ACHN (cell line): ENCODE measurements at regions not wholly inside any gene's neighbourhood (a gene's known extent, or its start where the extent isn't known, plus 50 kb on each side); places are given as distances from the start of the nearest gene placed in this dataset.
"Not testable (repeated sequence)": the region's sequence is repeated elsewhere in the genome, so short reads cannot be mapped to it uniquely, and the experiment has no call there.

ENCODE experiments used
- DNase-seq: peaks from one replicate; pipeline ENCODE4 v3.0.0-alpha.2; 2015
- in situ Hi-C: cut with HindIII; loops from 2 replicates; pipeline ENCODE4 v1.10.0; 2017; ENCODE audit warnings: low sequenced_read_pairs, low pct_ligation_motif_present, low pct_unique_long_range_greater_than_20kb

DNA sequence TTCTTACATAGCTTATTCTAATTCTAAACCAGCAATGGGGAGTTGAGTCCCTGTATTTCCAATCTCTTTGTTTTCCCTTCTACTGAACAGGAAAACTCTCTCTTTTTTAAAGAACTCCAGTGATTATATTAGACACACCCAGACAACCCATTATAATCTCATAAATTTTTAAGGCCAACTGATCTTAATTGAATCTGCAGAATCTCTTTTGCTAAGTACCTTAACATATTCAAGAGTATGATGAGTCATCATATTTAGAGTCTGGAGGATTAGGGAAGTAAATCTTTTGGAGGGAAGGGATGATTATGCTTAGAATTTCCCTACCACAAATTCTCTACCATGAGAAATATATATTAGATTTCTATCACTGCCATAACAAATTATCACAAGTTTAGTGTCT is 705.1 kb downstream of the CENPC start:
- DNase-seq = no peak
- in situ Hi-C loops = no loop called here

DNA sequence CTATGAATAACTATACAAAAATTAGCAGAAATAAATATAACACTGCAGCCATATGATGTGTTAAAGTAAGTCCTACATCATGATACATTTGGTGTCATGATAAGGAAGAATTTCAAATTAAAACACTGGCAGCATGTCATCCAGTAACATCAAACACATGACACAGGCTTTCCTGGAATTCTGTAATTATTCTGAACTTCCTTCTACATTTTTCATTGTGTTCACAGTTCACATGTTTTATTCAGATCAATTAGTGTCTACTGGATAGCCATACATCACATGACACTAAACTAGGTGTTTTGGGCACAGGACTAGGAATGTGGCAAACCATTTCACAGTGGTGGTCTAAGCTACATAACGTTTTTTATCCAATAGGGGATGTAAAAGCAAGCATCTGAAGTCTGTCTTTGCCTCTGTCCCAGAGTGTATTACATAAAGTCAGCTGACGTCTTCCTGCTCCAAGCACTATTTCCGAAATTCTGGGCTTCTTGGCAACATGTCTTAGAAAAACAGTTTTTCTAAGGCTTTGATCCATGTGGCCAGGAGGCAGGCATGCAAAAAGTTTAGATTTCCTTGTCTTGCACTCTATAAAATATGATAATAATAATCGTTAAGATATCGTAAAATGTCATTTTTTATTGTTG is 707.9 kb downstream of the CENPC start:
- DNase-seq = no peak
- in situ Hi-C loops = no loop called here

DNA sequence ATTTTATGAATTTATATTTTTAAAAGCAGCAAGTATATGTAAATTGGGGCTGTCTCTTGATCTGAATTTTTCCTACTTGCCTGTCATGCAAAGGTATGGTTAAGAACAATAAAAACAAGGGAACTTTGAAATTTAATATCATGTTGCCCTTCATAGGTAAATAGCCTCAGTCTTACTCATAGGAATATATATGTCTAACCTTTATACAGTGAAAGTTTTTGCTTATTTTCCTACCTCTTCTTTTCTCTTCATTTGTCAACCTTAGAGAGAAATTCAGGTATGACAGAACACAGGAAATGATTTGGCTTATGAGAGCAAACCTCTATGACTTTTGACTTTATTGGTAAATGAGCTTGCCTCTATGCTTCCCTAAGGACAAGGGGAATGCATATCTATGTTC is 716.0 kb downstream of the CENPC start:
- DNase-seq = no peak
- in situ Hi-C loops = no loop called here

DNA sequence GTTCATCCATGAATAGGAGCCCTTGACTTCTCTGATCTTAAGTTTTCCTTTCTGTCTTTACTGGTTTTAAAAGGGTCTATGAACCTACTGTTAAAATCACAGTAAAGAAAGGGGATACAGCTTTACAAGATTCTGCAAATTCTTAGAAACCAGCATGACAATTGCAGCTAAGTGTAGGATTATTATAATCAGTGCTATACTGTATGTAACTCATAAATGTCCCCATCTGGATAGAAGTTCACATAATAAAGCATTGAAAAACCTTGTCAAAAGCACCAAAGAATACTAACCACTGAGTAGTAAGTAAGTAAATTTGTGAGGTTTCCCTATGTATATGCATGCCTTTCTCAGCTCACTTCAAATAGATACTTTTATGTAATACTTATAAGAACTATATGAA is 724.6 kb downstream of the CENPC start:
- in situ Hi-C loops = no loop called here
- no peak for DNase-seq

DNA sequence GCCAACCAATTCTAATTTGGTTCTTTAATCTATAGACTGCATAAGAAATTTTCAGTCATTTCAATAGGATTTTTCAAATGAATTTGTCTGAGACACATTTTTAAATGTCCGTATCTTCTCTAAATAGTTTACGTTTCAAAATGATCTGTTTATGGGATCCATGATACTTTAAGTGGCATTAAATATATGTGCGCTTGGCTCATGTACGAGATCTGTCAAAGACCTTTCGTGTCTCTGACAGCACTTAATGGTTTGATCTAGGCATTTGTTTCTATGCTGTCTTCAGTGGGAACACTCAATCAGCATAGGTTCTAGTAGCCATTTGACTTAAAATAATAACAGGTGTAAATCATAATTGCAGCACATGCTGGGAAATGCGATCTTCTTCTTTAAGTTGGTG is 731.0 kb downstream of the CENPC start:
- in situ Hi-C loops = no loop called here

DNA sequence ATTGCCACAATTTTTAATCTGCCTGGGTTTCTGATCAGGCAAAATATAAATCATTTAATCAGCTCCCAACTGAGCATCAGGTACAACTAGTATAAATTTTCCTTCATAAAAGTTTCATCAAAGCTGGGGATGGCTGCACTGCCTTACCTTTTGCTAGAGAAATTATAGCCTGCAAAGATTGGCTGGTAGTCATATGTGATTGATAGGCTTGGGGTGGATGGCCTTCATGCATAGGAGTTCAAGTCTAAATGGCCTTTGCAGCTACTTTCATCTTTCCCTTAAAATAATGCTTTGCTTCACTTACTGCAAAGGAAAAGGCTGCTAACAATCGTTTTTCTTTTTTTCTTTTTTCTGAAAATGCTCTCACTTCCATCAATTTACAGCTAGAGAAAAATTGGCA is 739.7 kb downstream of the CENPC start:
- no peak for DNase-seq
- in situ Hi-C loops = no loop called here

More for the DNA sequence above, 731.0 kb downstream of the CENPC start:
- DNase-seq = no peak

DNA sequence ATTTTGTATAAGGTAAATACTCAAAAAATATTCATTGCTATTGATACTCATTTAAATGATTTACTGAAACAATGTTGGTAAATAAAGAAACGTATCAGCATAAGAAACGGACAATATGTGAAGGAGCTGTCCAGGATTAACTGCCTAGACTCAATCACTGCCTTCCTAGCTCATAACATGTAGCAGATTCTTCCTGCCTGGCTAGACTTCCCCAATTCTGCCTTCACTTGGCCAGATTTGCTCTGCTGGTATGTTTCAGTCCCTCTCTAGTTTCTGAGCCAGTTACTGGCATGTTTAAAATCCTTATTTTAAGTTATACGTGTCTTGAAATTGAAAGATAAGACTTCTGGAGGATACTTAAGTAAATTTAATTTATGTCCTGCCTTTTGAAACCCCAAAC is 740.3 kb downstream of the CENPC start:
- DNase-seq = no peak
- in situ Hi-C loops = no loop called here

DNA sequence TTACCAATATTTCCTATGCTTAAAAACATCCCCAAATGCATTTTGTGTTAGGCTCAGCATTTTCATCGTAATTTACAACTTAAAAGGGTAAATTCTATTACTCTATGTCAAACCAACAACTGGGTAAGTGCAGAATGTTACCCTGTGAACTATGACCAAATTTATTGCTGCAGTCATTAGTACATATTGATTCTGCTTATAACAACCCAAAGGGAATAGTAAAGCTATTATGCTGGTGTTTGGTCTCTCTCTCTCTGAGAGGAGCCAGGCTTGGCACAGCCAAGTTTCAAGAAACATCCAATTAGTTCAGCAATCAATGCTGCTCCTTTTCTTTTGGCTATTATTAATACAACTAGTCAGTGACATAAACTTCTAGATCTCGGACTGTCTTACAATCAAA is 747.7 kb downstream of the CENPC start:
- DNase-seq = no peak
- in situ Hi-C loops = no loop called here

DNA sequence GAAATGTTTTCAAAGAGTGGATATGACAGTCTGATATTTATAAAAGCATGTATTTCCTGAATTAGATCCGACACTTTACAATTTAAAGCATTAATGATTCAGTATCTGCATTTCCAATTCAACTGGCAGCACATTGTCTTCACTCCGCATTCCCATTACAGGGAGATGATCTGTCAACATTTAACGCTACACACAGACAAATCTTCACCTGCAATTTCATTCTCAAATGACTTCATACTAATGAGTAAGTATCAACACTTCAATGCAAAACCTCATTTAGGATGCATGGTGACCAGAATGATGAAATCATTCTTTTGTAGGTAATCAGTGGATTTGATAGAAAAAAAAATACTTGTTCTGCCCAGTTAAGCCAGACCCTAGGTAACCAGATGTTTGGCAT is 749.6 kb downstream of the CENPC start:
- in situ Hi-C loops = no loop called here
- DNase-seq = no peak

DNA sequence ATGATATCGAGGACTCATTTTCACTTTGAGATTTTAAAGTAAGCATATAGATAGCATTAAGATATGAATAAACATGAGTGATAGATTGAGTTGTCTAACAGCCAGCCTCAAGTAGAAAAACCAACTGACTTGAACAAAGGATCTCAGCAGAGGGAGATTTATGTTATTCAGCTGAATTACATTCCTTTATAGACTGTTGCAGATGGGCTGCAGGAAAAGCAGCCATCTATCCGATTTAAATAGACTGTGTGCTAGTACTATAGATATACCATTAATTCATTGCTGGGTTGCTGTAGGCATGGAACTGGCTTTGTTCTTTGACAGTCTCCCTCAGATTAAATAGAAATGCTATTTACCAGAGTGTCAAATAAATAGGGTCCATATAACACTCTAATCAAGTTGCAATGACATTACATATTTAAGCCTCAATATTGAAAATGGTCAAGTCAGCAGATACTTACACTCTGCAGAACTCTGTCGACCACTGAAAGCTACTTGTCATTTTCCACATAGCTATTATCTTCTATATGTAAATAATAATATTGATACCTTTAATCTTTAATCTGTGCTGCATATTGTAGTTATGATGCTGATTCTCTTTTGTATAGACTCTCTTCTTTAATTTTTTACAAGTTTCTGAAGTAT is 750.8 kb downstream of the CENPC start:
- no peak for DNase-seq

DNA sequence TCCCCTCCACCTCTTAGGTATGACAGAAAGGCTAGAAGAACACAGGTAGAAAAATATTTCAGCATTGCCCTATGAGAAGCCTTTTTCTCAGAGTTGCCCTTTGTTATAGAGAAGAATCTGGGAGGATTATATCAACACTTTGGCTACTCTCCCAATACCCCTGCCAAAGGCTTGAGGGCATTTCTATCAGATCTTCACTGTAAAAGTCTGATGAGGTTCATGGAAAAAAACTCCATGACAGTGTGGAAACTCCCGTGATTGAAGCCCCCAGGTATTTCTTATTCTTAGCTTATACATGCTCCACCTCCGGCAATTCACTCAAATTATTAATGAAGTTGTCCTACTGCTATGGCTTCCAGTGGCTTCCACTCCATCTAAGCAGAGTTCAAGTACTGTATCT is 753.6 kb downstream of the CENPC start:
- DNase-seq = no peak
- in situ Hi-C loops = no loop called here

More for the DNA sequence above, 750.8 kb downstream of the CENPC start:
- in situ Hi-C loops = no loop called here

DNA sequence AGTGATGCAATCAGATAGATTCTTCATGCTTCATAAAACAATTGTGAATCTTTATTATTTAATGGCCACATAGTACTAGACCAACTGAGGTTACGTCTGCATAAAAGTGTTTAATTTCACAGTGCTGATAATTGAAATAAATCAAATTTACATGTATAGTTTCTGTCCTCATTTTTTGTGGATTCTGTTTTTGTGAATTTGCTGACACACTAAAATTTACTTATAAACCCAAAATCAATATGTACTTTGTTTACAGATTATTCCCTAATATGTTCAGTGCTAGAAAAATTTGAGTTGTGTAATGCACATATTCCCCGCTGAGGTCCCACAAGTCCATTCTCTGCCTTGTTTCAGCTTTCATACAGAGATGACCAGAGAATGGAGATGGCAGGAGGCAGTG is 759.8 kb downstream of the CENPC start:
- no peak for DNase-seq
- in situ Hi-C loops = no loop called here

DNA sequence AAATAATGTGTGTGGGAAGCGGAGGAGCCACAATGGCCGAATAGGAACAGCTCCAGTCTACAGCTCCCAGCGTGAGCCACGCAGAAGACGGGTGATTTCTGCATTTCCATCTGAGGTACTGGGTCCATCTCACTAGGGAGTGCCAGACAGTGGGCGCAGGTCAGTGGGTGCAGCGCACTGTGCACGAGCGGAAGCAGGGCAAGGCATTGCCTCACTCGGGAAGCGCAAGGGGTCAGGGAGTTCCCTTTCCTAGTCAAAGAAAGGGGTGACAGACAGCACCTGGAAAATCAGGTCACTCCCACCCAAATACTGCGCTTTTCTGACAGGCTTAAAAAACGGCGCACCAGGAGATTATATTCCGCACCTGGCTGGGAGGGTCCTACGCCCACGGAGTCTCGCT is 762.6 kb downstream of the CENPC start:
- in situ Hi-C loops, DNase-seq: not testable (repeated sequence)

DNA sequence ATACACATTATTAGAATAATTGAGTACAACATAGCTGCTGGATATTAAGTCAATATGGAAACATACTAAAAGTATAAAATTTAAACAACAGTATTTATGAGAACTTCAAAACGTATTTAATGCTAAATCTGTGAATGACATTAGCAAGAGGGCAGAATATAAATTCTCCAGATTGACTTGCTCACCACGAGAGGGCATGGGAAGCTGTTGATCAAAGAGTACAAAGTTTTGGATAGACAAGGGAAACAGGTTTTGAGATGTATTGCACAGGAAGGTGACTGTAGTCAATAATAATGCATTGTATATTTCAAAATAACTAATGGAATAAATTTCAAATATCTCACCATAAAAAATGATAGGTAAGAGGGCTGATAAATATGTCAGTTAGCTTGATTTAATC is 768.2 kb downstream of the CENPC start:
- in situ Hi-C loops = no loop called here
- DNase-seq = no peak

DNA sequence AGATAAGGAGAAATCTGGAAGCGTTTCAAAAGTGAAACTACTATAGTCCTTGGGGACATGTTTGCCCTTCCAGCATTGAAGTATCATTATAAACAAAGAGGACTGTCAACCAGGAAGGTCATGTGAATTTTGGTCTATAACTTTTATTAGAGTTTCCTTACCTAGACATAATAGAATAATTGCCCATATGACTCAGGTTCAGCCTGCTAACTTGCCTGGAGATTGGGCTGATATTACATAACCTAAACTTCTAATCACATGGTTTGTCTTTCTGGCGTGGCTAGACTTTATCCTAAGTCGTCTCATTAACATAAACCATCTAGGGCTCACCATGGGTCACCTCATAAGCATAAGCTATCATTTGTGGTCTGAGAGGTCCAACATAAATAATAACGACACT is 775.9 kb downstream of the CENPC start:
- in situ Hi-C loops = no loop called here
- DNase-seq = no peak

DNA sequence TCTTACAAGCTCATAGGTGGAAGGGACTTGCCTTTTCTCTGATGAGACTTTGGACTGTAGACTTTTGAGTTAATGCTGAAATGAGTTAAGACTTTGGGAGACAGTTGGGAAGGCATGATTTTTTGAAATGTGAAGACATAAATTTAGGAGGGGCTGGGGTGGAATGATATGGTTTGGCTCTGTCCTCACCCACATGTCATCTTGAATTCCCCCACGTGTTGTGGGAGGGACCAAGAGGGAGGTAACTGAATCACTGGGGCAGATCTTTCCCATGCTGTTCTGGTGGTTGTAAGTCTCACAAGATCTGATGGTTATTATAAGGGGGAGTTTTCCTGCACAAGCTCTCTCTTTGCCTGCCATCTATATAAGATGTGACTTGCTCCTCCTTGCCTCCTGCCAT is 777.9 kb downstream of the CENPC start:
- no peak for DNase-seq
- in situ Hi-C loops = no loop called here

DNA sequence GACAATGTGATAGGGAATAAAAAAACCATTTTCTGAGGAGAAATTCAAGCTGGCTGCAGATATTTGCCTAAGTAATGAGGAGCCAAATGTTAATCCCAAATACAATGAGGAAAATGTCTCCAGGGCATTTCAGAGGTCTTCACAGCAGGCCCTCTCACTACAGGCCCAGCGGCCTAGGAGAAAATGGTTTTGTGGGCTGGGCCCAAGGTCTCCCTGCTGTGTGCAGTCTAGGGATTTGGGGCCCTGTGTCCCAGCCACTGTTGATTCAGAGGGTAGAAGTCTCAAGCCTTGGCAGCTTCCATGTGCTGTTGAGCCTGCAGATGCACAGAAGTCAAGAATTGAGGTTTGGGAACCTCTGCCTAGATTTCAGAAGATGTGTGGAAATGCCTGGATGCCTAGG is 778.7 kb downstream of the CENPC start:
- no peak for DNase-seq
- in situ Hi-C loops = no loop called here

DNA sequence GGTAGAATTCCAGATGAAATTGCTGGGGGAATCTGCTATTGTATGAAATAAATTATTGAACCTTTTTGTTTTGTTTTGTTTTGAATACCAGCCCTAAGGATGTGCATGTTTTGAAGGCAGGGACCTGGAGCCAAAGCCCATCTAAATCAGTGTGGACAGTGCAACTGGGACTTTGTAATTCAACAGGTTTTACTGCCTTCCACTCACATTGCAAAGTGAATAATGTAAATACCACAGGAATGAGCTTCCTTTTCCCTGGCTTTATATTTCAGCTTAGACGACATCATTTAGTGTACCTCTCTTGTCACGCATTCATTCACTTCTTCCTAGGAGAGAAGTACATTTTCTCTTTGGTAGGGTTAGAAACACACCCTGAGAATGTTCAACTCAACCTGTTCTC is 795.0 kb downstream of the CENPC start:
- DNase-seq = no peak
- in situ Hi-C loops = no loop called here

DNA sequence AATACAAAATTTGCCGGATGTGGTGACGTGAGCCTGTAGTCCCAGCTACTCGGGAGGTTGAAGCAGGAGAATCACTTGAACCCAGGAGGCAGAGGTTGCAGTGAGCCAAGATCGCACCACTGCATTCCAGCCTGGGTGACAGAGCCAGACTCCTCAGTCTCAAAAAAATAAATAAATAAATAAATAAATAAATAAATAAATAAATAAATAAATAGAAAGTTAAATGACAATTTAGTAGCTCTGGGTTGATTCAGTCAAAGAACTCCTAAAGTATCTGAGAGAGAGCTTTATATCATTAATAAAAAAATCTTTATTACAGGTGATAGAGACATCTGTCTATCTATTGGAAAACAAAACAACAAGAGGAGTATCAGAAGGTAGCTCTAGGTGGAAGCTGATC is 798.4 kb downstream of the CENPC start:
- DNase-seq = not testable (repeated sequence)

DNA sequence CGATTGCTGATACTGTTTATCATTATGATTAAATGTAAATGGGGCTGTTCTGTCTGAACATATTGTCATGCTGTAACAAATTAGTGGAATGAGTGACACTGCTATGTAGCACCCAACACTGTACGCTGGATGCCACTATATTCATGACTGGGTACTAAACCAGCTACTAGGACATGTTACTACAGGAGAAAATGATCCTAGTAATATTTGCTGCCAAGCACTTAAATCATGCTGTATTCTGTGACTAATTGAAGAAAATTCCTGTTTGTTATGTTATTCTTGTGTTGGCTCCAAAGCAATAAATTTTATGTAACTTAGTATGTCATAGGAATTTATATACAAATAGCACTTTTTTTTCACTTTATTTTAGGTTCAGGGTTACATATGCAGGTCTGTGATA is 804.2 kb downstream of the CENPC start:
- in situ Hi-C loops = no loop called here
- DNase-seq = no peak

More for the DNA sequence above, 798.4 kb downstream of the CENPC start:
- in situ Hi-C loops = not testable (repeated sequence)
